Upper lobe of left lung (tissue), 6 donors: ENCODE measurements at regions not wholly inside any gene's neighbourhood (a gene's known extent, or its start where the extent isn't known, plus 50 kb on each side); places are given as distances from the start of the nearest gene placed in this dataset.
"Not testable (repeated sequence)": the region's sequence is repeated elsewhere in the genome, so short reads cannot be mapped to it uniquely, and the experiment has no call there.

Source experiments
- ATAC-seq, 2 donors: fragments of 200-7000 bp; cut with Tn5 transposase; one replicate each; pipeline ENCODE4 v1.9.1; 2022; ENCODE audit warnings: mild to moderate bottlenecking in 2 of 2, moderate library complexity in 2 of 2; ENCODE audit not compliant: low FRiP score in 2 of 2
- DNase-seq, 2 donors: peaks; one replicate each; pipeline ENCODE4 v3.0.0-alpha.2; 2019 to 2020
- H3K27ac ChIP-seq, 4 donors: fragments of 200-600 bp; sonication (generic); one replicate each; pipeline ENCODE4 v1.5.1; 2016 to 2019
- H3K27me3 ChIP-seq, 4 donors: fragments of 200-600 bp; sonication (generic); one replicate each; pipeline ENCODE4 v1.5.1; 2017 to 2019
- H3K36me3 ChIP-seq, 4 donors: fragments of 200-600 bp; sonication (generic); one replicate each; pipeline ENCODE4 v1.5.1; 2016 to 2019
- H3K4me1 ChIP-seq, 4 donors: fragments of 200-600 bp; sonication (generic); one replicate each; pipeline ENCODE4 v1.5.1; 2018 to 2019
- H3K4me3 ChIP-seq, 4 donors: fragments of 200-600 bp; sonication (generic); one replicate each; pipeline ENCODE4 v1.5.1; 2017 to 2019; ENCODE audit warnings: mild to moderate bottlenecking in 2 of 4, moderate library complexity in 1 of 4
- H3K9me3 ChIP-seq, 4 donors: fragments of 200-600 bp; sonication (generic); one replicate each; pipeline ENCODE4 v1.5.1; 2018 to 2019
- WGBS, 2 donors: methylation state at CpG; one replicate each; pipeline ENCODE4 v1.1.5; 2017 to 2018; 5-methylcytosine and 5-hydroxymethylcytosine counted together
- donor health status: DM: no; HTN: no; CAD: no; lungs with moderate emphysema.
- donor health status: DM: no; HTN: yes; CAD: no; lungs with severe emphysema.

DNA sequence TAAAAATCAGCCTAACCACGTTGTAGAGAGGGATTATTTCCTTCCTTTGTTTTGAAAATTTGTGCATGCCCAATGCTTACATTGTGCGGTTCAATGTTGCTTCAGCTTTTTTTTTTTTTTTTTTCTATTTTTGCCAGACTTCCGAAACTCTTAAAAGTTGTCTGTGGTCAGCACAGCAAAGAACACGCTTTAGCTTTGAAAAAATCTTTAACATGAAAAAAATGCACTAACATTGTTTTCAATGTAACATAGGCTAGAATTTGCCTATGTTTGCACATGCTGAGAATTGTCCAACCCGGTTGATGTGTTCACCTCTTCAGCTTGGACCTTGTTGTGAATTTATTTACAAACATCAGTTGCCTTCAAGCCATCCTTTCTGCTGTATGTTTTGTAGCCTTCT lies 5280.9 kb upstream of the TPTE start:
- not testable (repeated sequence) for DNase-seq, H3K4me3 ChIP-seq, H3K36me3 ChIP-seq, H3K27ac ChIP-seq, H3K27me3 ChIP-seq, H3K4me1 ChIP-seq, ATAC-seq
- WGBS, 2 donors = 42 to 51% methylated on average over 5 of the region's 5 CpGs
- H3K9me3 ChIP-seq = peaks cover 0 to 12% (median 2%) of the 10 kb centered on the region in 4 donors

DNA sequence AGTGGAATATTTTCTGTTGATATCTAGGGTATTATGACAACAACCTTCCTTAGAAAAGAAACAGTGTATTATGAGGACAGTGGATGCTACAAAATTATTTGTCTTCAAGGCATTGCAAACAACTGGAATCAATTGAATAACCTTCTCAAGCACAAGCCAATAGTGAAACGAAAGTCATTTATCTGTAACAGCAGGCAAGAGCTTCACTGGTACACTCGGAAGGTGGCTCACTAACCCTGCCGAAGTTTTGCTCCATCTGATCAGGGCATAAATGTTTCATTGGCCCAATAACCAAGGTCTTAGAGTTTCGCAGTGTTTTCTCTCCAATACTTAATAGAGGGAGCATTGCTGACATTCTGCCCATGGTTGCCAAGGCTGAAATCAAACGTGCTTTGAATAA lies 5278.7 kb upstream of the TPTE start:
- H3K9me3 ChIP-seq = not testable (repeated sequence)

DNA sequence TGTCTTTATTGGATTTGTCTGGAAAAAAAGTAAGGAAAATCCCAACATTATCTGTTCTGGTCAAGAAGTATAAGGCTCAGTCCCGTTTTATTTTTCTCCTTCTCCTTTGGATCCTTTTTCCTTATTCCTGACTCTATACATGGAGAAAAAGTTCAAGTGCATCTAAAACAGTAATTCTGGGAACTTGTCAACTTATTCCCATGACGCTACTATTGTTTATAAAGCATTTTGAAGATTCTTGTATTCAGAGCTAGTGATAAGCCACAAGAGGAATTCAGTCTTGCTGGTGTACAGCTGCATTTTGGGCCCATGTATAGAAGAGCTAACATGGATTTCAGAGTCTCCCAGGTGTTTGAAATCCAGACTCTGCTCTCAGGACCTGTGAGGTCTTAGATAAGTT lies 5278.1 kb upstream of the TPTE start:
- ATAC-seq, H3K36me3 ChIP-seq, H3K4me1 ChIP-seq, H3K9me3 ChIP-seq, H3K4me3 ChIP-seq, H3K27ac ChIP-seq, H3K27me3 ChIP-seq, DNase-seq: not testable (repeated sequence)
- 41 to 49% methylated on average over 2 of the region's 2 CpGs for WGBS, 2 donors

More for the DNA sequence above, 5278.7 kb upstream of the TPTE start:
- not testable (repeated sequence) for H3K27ac ChIP-seq, H3K4me3 ChIP-seq, H3K36me3 ChIP-seq, H3K4me1 ChIP-seq, H3K27me3 ChIP-seq, DNase-seq, ATAC-seq
- 55 to 59% methylated on average over 5 of the region's 5 CpGs for WGBS, 2 donors

DNA sequence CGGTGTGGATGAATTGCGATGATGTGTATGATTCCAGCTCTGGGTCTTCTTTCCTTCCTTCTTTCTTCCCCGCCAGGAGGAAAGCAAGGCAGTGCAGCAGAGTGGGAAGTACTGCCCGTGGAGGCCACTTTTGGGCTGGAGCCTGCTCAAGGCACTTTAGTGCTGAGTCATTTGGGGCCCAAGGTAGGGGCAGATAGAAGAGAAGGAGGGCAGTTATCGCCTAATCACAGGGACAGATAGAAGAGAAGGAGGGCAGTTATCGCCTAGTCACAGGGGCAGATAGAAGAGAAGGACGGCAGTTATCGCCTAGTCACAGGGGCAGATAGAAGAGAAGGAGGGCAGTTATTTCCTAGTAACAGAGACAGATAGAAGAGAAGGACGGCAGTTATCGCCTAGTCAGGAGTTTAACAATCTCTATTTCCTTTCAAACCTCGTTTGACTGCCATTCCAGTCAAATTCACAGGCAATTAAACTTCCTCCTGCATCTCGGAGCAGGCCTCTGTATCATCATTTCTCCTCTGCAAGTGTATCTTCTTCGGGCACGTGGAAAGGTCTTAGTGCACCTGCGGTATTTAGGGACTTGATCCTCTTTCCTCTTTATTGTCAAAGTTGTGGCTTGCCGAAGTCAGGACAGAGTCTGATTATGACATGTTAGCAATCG lies 5277.5 kb upstream of the TPTE start:
- WGBS, 2 donors = 61 to 70% methylated on average over 14 to 17 of the region's 17 CpGs

DNA sequence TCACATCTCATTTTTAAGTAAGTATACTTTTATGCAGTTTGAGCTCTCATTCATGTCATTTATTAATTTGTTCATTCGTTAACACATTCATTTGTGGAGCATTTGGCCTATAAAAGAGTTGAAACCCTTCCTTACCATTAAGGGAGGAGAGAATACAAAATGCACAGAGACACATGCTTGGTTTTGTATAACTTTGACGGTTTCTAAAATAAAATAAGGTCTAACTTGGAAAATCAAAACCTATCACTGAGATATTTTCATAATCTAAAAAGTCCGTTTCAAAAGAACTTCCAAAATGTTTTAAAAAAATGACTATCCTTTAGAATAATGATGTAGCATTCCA lies 5277.0 kb upstream of the TPTE start:
- WGBS, 2 donors = 50 to 55% methylated on average over 3 of the region's 3 CpGs

More for the DNA sequence above, 5277.5 kb upstream of the TPTE start:
- H3K36me3 ChIP-seq, ATAC-seq, H3K4me1 ChIP-seq, H3K4me3 ChIP-seq, DNase-seq, H3K9me3 ChIP-seq, H3K27ac ChIP-seq, H3K27me3 ChIP-seq: not testable (repeated sequence)

DNA sequence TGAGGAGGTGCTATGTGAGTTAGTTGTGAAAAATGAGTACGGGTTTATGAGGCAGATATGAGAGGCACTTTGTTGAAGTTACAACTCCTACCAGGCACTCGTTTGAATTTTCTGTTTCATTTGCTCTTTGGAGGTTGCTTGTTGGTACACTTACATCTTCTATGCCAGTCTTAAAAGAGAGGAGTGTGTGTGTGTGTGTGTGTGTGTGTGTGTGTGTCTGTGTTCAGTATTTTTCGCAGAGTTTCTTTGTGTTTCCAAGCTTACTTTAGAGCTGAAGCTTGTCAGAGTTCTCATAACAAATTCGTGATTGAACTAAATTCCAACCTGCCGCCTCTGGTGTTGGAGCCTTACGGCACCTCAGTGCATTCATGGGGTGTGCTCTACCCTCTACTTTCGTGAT lies 5276.4 kb upstream of the TPTE start:
- not testable (repeated sequence) for H3K27me3 ChIP-seq, DNase-seq, ATAC-seq, H3K27ac ChIP-seq, H3K36me3 ChIP-seq, H3K4me3 ChIP-seq, H3K9me3 ChIP-seq, H3K4me1 ChIP-seq
- WGBS, 2 donors = 54 to 58% methylated on average over 7 of the region's 7 CpGs

More for the DNA sequence above, 5277.0 kb upstream of the TPTE start:
- H3K27me3 ChIP-seq, ATAC-seq, H3K4me3 ChIP-seq, DNase-seq, H3K4me1 ChIP-seq, H3K9me3 ChIP-seq, H3K36me3 ChIP-seq, H3K27ac ChIP-seq: not testable (repeated sequence)

DNA sequence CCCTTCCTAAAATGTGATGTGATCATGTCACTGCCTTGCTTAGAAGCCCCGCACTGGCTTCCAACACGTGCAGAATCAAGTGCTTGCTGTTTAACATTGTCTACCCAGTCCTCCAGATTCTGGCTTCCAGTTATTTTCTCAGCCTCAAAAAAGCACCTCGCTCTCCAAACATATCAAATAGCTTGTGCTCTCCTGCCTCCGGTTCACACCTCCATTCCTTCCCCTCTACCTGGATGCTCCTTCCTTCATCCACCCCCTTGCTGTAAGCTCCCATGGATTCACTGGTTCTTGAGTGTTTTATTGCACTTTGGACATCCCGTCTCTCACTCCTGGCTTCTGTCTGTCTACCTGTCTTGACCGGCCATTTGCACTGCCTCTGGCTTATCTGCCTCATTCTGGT lies 5275.0 kb upstream of the TPTE start:
- not testable (repeated sequence) for H3K4me1 ChIP-seq, H3K27me3 ChIP-seq, H3K36me3 ChIP-seq, DNase-seq, H3K27ac ChIP-seq, H3K4me3 ChIP-seq, ATAC-seq
- 64 to 65% methylated on average over 6 of the region's 6 CpGs for WGBS, 2 donors
- H3K9me3 ChIP-seq = peaks cover 0 to 20% (median 4%) of the 10 kb centered on the region in 4 donors

DNA sequence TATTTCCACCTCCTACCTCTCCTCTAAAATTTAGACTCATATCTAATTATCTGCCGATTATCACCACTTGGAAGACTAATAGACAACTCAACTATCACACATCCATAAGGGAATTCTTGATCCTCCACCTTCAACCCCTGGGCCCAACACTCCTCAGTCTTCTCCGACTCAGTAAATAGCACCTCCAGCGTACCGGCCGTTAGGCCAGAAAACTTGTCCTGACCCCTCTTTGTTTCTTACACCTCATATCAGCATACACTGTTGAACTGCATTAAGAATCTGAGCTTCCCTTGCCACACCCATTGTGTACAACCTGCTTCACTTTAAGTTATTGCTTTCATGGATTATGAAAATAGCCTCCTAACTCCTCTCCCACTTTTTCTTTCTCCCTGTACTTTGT lies 5274.0 kb upstream of the TPTE start:
- H3K4me1 ChIP-seq, H3K4me3 ChIP-seq, ATAC-seq, DNase-seq, H3K36me3 ChIP-seq, H3K27ac ChIP-seq, H3K27me3 ChIP-seq: not testable (repeated sequence)
- H3K9me3 ChIP-seq = peaks cover 0 to 30% (median 9%) of the 10 kb centered on the region in 4 donors
- 89 to 94% methylated on average over 5 of the region's 5 CpGs for WGBS, 2 donors

DNA sequence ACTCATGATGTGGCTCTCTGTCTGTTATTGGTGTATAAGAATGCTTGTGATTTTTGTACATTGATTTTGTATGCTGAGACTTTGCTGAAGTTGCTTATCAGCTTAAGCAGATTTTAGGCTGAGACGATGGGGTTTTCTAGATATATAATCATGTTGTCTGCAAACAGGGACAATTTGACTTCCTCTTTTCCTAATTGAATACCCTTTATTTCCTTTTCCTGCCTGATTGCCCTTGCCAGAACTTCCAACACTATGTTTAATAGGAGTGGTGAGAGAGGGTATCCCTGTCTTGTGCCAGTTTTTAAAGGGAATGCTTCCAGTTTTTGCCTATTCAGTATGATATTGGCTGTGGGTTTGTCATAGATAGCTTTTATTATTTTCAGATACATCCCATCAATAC lies 5271.3 kb upstream of the TPTE start:
- not testable (repeated sequence) for H3K4me1 ChIP-seq, ATAC-seq, H3K27me3 ChIP-seq, DNase-seq, H3K27ac ChIP-seq, H3K4me3 ChIP-seq, H3K36me3 ChIP-seq
- peaks cover 0 to 40% (median 11%) of the 10 kb centered on the region in 4 donors for H3K9me3 ChIP-seq
- 66 to 82% methylated on average over 1 of the region's 1 CpG for WGBS, 2 donors

DNA sequence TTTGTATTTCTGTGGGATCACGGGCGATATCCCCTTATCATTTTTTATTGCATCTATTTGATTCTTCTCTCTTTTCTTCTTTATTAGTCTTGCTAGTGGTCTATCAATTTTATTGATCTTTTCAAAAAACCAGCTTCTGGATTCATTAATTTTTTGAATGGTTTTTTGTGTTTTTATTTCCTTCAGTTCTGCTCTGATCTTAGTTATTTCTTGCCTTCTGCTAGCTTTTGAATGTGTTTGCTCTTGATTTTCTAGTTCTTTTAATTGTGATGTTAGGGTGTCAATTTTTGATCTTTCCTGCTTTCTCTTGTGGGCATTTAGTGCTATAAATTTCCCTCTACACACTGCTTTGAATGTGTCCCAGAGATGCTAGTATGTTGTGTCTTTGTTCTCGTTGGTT lies 5270.2 kb upstream of the TPTE start:
- 61 to 74% methylated on average over 3 of the region's 3 CpGs for whole genome bisulfite sequencing, 2 donors
- not testable (repeated sequence) for H3K27me3 ChIP-seq, H3K27ac ChIP-seq, DNase-seq, H3K4me1 ChIP-seq, H3K4me3 ChIP-seq, H3K36me3 ChIP-seq, ATAC-seq
- H3K9me3 ChIP-seq = peaks cover 0 to 39% (median 11%) of the 10 kb centered on the region in 4 donors

DNA sequence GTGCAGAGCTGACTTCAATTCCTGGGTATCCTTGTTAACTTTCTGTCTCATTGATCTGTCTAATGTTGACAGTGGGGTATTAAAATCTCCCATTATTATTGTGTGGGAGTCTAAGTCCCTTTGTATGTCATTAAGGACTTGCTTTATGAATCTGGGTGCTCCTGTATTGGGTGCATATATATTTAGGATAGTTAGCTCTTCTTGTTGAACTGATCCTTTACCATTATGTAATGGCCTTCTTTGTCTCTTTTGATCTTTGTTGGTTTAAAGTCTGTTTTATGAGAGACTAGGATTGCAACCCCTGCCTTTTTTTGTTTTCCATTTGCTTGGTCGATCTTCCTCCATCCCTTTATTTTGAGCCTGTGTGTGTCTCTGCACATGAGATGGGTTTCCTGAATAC lies 5269.5 kb upstream of the TPTE start:
- peaks cover 0 to 34% (median 11%) of the 10 kb centered on the region in 4 donors for H3K9me3 ChIP-seq
- not testable (repeated sequence) for ATAC-seq, H3K4me1 ChIP-seq, H3K27me3 ChIP-seq, H3K36me3 ChIP-seq, H3K27ac ChIP-seq, H3K4me3 ChIP-seq, DNase-seq
- 53 to 56% methylated on average over 1 of the region's 1 CpG for WGBS, 2 donors
